HG02943 (cell line): ENCODE measurements at regions not wholly inside any gene's neighbourhood (a gene's known extent, or its start where the extent isn't known, plus 50 kb on each side); places are given as distances from the start of the nearest gene placed in this dataset.
"Not testable (repeated sequence)": the region's sequence is repeated elsewhere in the genome, so short reads cannot be mapped to it uniquely, and the experiment has no call there.

Experiments used
- ATAC-seq: cut with Tn5 transposase; IDR thresholded peaks from one replicate; pipeline ENCODE4 v1.9.1; 2021; ENCODE audit warnings: mild to moderate bottlenecking, low read depth, moderate library complexity; ENCODE audit not compliant: unreplicated experiment

GRCh38 chr6:4433199-4433598 lies 297.8 kb upstream of the ECI2 start:
- no peak for ATAC-seq

- ATAC-seq, result no peak
Measured at GRCh38 chr6:4426968-4427367, 291.6 kb upstream of the ECI2 start.

- no peak for ATAC-seq
Measured at GRCh38 chr6:4421837-4422236, 286.5 kb upstream of the ECI2 start.

GRCh38 chr6:4420160-4420865 lies 284.9 kb upstream of the ECI2 start:
- no peak for ATAC-seq

- no peak for ATAC-seq
Measured at GRCh38 chr6:4415549-4415948, 280.2 kb upstream of the ECI2 start.

GRCh38 chr6:4414078-4414477 lies 278.7 kb upstream of the ECI2 start:
- not testable (repeated sequence) for ATAC-seq

GRCh38 chr6:4413073-4413472 lies 277.7 kb upstream of the ECI2 start:
- no peak for ATAC-seq

- ATAC-seq, result no peak
Measured at GRCh38 chr6:4412488-4412887, 277.1 kb upstream of the ECI2 start.

- ATAC-seq, result no peak
Measured at GRCh38 chr6:4412077-4412476, 276.7 kb upstream of the ECI2 start.

GRCh38 chr6:4407710-4408109 lies 272.3 kb upstream of the ECI2 start:
- ATAC-seq, result peak; percentile 98

- ATAC-seq, result no peak
Measured at GRCh38 chr6:4405621-4406212, 270.3 kb upstream of the ECI2 start.

GRCh38 chr6:4404415-4404814 lies 269.0 kb upstream of the ECI2 start:
- ATAC-seq, result no peak

GRCh38 chr6:4403828-4404227 lies 268.5 kb upstream of the ECI2 start:
- no peak for ATAC-seq

GRCh38 chr6:4403023-4403752 lies 267.8 kb upstream of the ECI2 start:
- no peak for ATAC-seq

GRCh38 chr6:4402477-4402976 lies 267.2 kb upstream of the ECI2 start:
- no peak for ATAC-seq

- no peak for ATAC-seq
Measured at GRCh38 chr6:4401408-4402368, 266.3 kb upstream of the ECI2 start.

- ATAC-seq, result no peak
Measured at GRCh38 chr6:4399656-4400055, 264.3 kb upstream of the ECI2 start.

GRCh38 chr6:4398791-4399190 lies 263.4 kb upstream of the ECI2 start:
- no peak for ATAC-seq

GRCh38 chr6:4397307-4397706 lies 261.9 kb upstream of the ECI2 start:
- no peak for ATAC-seq

- ATAC-seq, result no peak
Measured at GRCh38 chr6:4396044-4396443, 260.7 kb upstream of the ECI2 start.
